Left lung (tissue), 4 donors: ENCODE measurements at regions not wholly inside any gene's neighbourhood (a gene's known extent, or its start where the extent isn't known, plus 50 kb on each side); places are given as distances from the start of the nearest gene placed in this dataset.

Experiments used
- ATAC-seq: fragments of 200-7000 bp; cut with Tn5 transposase; one replicate; pipeline ENCODE4 v1.9.1; 2020; ENCODE audit warnings: moderate library complexity
- DNase-seq, 4 donors: peaks; one replicate each; pipeline ENCODE4 v3.0.0-alpha.2; 2013 to 2020
- H3K27ac ChIP-seq, 2 donors: fragments of 200-600 bp; sonication (generic) in 1 of 2; one replicate each; pipeline versions ENCODE4 v1.5.0 to v1.8.0; 2020 to 2021
- H3K27me3 ChIP-seq, 2 donors: fragments of 200-600 bp; sonication (generic) in 1 of 2; one replicate each; pipeline versions ENCODE4 v1.5.0 to v1.8.0; 2020 to 2021
- H3K36me3 ChIP-seq, 2 donors: fragments of 200-600 bp; sonication (generic) in 1 of 2; one replicate each; pipeline versions ENCODE4 v1.5.0 to v1.8.0; 2020 to 2021
- H3K4me1 ChIP-seq, 2 donors: fragments of 200-600 bp; one replicate each; pipeline ENCODE4 v1.8.0; 2021
- H3K4me3 ChIP-seq, 2 donors: fragments of 200-600 bp; sonication (generic) in 1 of 2; one replicate each; pipeline versions ENCODE4 v1.5.0 to v1.8.0; 2020 to 2021; ENCODE audit warnings: mild to moderate bottlenecking in 1 of 2
- H3K9me3 ChIP-seq, 2 donors: fragments of 200-600 bp; sonication (generic) in 1 of 2; one replicate each; pipeline versions ENCODE4 v1.5.0 to v1.8.0; 2020 to 2021
- CTCF ChIP-seq, 2 donors: fragments of 200-600 bp; sonication (generic) in 1 of 2; IDR thresholded peaks; one replicate each; pipeline versions ENCODE4 v1.5.0 to v1.8.0; 2021; ENCODE audit warnings: antibody characterized with exemption in 2 of 2
- intact Hi-C, 2 donors: fragments of 100-400 bp; cut with DNase I; formaldehyde crosslinking; loops; one replicate each; pipeline versions ENCODE4 v1.11.2 to v1.14.2; 2022
- donor health status: DM: no; HTN: yes; CAD: no.
- donor health status: DM: no; HTN: no; CAD: no.

GRCh38 chr4:142952821-142953580, 106.9 kb upstream of the INPP4B start:
- no peak overlapping the region for H3K4me3 ChIP-seq
- no peaks in the 10 kb centered on the region for H3K27me3 ChIP-seq
- intact Hi-C loops, result no loop called here
- H3K27ac ChIP-seq, result no peak overlapping the region
- peaks cover 0 to 13% of the 10 kb centered on the region in 2 donors for H3K9me3 ChIP-seq
- ATAC-seq (no peak), DNase-seq (no peak)
- H3K36me3 ChIP-seq, result no peaks in the 10 kb centered on the region
- no peaks in the 10 kb centered on the region for H3K4me1 ChIP-seq
- no peak for TF ChIP-seq CTCF (IDR thresholded peaks at IDR 0.05)

GRCh38 chr4:142954415-142954814, 108.3 kb upstream of the INPP4B start:
- Histone ChIP-seq H3K4me3 (no peak overlapping the region), H3K27ac (no peak overlapping the region), H3K36me3 (no peaks in the 10 kb centered on the region), H3K9me3 (peaks cover 0 to 13% of the 10 kb centered on the region in 2 donors), H3K4me1 (peaks cover 0 to 4% of the 10 kb centered on the region in 2 donors), H3K27me3 (no peaks in the 10 kb centered on the region)
- TF ChIP-seq CTCF (IDR thresholded peaks at IDR 0.05), result no peak
- ATAC-seq, result no peak
- intact Hi-C loops, result no loop called here
- DNase-seq, result peak in 1 of 4 donors; percentile 67

- no peak for DNase-seq
- no peak overlapping the region for H3K27ac ChIP-seq
- no peak overlapping the region for H3K4me3 ChIP-seq
- intact Hi-C loops, result no loop called here
- no peaks in the 10 kb centered on the region for H3K36me3 ChIP-seq
- no peaks in the 10 kb centered on the region for H3K27me3 ChIP-seq
- H3K4me1 ChIP-seq, result peaks cover 0 to 4% of the 10 kb centered on the region in 2 donors
- no peak for ATAC-seq
- TF ChIP-seq CTCF (IDR thresholded peaks at IDR 0.05), result no peak
- H3K9me3 ChIP-seq, result peaks cover 0 to 13% of the 10 kb centered on the region in 2 donors
Measured at GRCh38 chr4:142955501-142955900, 109.4 kb upstream of the INPP4B start.

- intact Hi-C loops, result no loop called here
- Histone ChIP-seq H3K9me3 (peaks cover 0 to 13% of the 10 kb centered on the region in 2 donors), H3K4me3 (no peak overlapping the region), H3K27ac (no peak overlapping the region), H3K27me3 (no peaks in the 10 kb centered on the region), H3K4me1 (peaks cover 0 to 4% of the 10 kb centered on the region in 2 donors), H3K36me3 (no peaks in the 10 kb centered on the region)
- no peak for TF ChIP-seq CTCF (IDR thresholded peaks at IDR 0.05)
- ATAC-seq (peak; percentile 66), DNase-seq (no peak)
Measured at GRCh38 chr4:142959173-142959572, 113.1 kb upstream of the INPP4B start.

- Histone ChIP-seq H3K9me3 (peaks cover 0 to 6% of the 10 kb centered on the region in 2 donors), H3K4me1 (peaks cover 0 to 4% of the 10 kb centered on the region in 2 donors), H3K4me3 (no peak overlapping the region), H3K36me3 (no peaks in the 10 kb centered on the region), H3K27me3 (no peaks in the 10 kb centered on the region), H3K27ac (no peak overlapping the region)
- ATAC-seq (peak; percentile 44), DNase-seq (peak in 2 of 4 donors; percentile 19 to 47)
- intact Hi-C loops, result no loop called here
- TF ChIP-seq CTCF (IDR thresholded peaks at IDR 0.05), result no peak
Measured at GRCh38 chr4:142960126-142960525, 114.0 kb upstream of the INPP4B start.
